ENCODE measurements at regions not wholly inside any gene's neighbourhood (a gene's known extent, or its start where the extent isn't known, plus 50 kb on each side); places are given as distances from the start of the nearest gene placed in this dataset.

- TF ChIP-seq POLR2A (IDR thresholded peaks at IDR 0.05; ENCODE audit: low read depth, low read length) (no peak), POLR2AphosphoS5 (IDR thresholded peaks at IDR 0.05; ENCODE audit: low read depth, low read length) (no peak), TAF1 (IDR thresholded peaks at IDR 0.05; ENCODE audit: borderline replicate concordance, low read depth, low read length) (no peak)
Observed at GRCh38 chr15:60228101-60228500, 169.7 kb downstream of the ANXA2 start.
